Stimulated activated effector memory CD8-positive, alpha-beta T cell treated with anti-CD3 and anti-CD28 coated beads, Interleukin-12 subunit alpha, Interleukin-12 subunit beta, amount 100 ng/mL, for 72 hours (primary cell): ENCODE measurements at regions not wholly inside any gene's neighbourhood (a gene's known extent, or its start where the extent isn't known, plus 50 kb on each side); places are given as distances from the start of the nearest gene placed in this dataset.
A peak's percentile ranks its signal among the peaks of the same experiment; 100 is the strongest.
"Not testable (repeated sequence)": the region's sequence is repeated elsewhere in the genome, so short reads cannot be mapped to it uniquely, and the experiment has no call there.

ENCODE experiments used
- ATAC-seq: fragments of 150-1000 bp; cut with Tn5 transposase; 2 replicates; pipeline ENCODE4 v1.10.0; 2021
- DNase-seq, 2 donors: peaks; one replicate each; pipeline ENCODE4 v3.0.0; 2021 to 2022; ENCODE audit warnings: low spot score in 2 of 2
- H3K27ac Mint-ChIP-seq: one replicate; pipeline ENCODE4 v1.8.0; 2022; ENCODE audit warnings: mild to moderate bottlenecking, mixed read lengths
- H3K36me3 Mint-ChIP-seq: one replicate; pipeline ENCODE4 v1.8.0; 2022; ENCODE audit warnings: mild to moderate bottlenecking, mixed read lengths
- H3K4me1 Mint-ChIP-seq: one replicate; pipeline ENCODE4 v1.8.0; 2022; ENCODE audit warnings: mixed read lengths
- H3K4me3 Mint-ChIP-seq: one replicate; pipeline ENCODE4 v1.8.0; 2022; ENCODE audit warnings: mild to moderate bottlenecking, mixed read lengths
- H3K9me3 Mint-ChIP-seq: one replicate; pipeline ENCODE4 v1.8.0; 2022; ENCODE audit warnings: mixed read lengths

GRCh38 chr6:112439432-112439831 lies 92.3 kb downstream of the RFPL4B start:
- Mint-ChIP-seq H3K4me3 (no peak overlapping the region), H3K36me3 (no peaks in the 10 kb centered on the region), H3K4me1 (no peaks in the 10 kb centered on the region), H3K27ac (no peak overlapping the region), H3K9me3 (no peaks in the 10 kb centered on the region)
- ATAC-seq, result no peak
- DNase-seq, result no peak

GRCh38 chr6:112441607-112442006 lies 94.5 kb downstream of the RFPL4B start:
- Mint-ChIP-seq H3K4me3 (no peak overlapping the region), H3K27ac (no peak overlapping the region), H3K36me3 (no peaks in the 10 kb centered on the region), H3K9me3 (no peaks in the 10 kb centered on the region), H3K4me1 (no peaks in the 10 kb centered on the region)
- ATAC-seq (no peak), DNase-seq (no peak)

- H3K4me1 Mint-ChIP-seq, result no peaks in the 10 kb centered on the region
- DNase-seq (no peak), ATAC-seq (no peak)
- no peaks in the 10 kb centered on the region for H3K36me3 Mint-ChIP-seq
- no peak overlapping the region for H3K27ac Mint-ChIP-seq
- H3K9me3 Mint-ChIP-seq, result no peaks in the 10 kb centered on the region
- no peak overlapping the region for H3K4me3 Mint-ChIP-seq
Measured at GRCh38 chr6:112443179-112444065, 96.3 kb downstream of the RFPL4B start.

GRCh38 chr6:112448786-112449185 lies 101.7 kb downstream of the RFPL4B start:
- not testable (repeated sequence) for H3K9me3 Mint-ChIP-seq, DNase-seq, H3K36me3 Mint-ChIP-seq, ATAC-seq, H3K4me1 Mint-ChIP-seq, H3K27ac Mint-ChIP-seq, H3K4me3 Mint-ChIP-seq

GRCh38 chr6:112450663-112451062 lies 103.5 kb downstream of the RFPL4B start:
- no peak for DNase-seq
- ATAC-seq, result no peak
- Mint-ChIP-seq H3K9me3 (peaks cover 9% of the 10 kb centered on the region), H3K4me3 (no peak overlapping the region), H3K27ac (no peak overlapping the region), H3K4me1 (no peaks in the 10 kb centered on the region), H3K36me3 (no peaks in the 10 kb centered on the region)

- Mint-ChIP-seq H3K36me3 (no peaks in the 10 kb centered on the region), H3K4me3 (no peak overlapping the region), H3K9me3 (no peaks in the 10 kb centered on the region), H3K4me1 (no peaks in the 10 kb centered on the region), H3K27ac (no peak overlapping the region)
- no peak for ATAC-seq
- no peak for DNase-seq
Measured at GRCh38 chr6:112457886-112458285, 110.8 kb downstream of the RFPL4B start.

- ATAC-seq, result no peak
- Mint-ChIP-seq H3K4me3 (no peak overlapping the region), H3K36me3 (no peaks in the 10 kb centered on the region), H3K27ac (no peak overlapping the region), H3K4me1 (no peaks in the 10 kb centered on the region), H3K9me3 (no peaks in the 10 kb centered on the region)
- DNase-seq, result no peak
Measured at GRCh38 chr6:112459758-112460304, 112.7 kb downstream of the RFPL4B start.

- Mint-ChIP-seq H3K27ac (no peak overlapping the region), H3K9me3 (no peaks in the 10 kb centered on the region), H3K36me3 (no peaks in the 10 kb centered on the region), H3K4me3 (no peak overlapping the region), H3K4me1 (no peaks in the 10 kb centered on the region)
- DNase-seq (no peak), ATAC-seq (no peak)
Measured at GRCh38 chr6:112464901-112465665, 118.0 kb downstream of the RFPL4B start.

- no peak for ATAC-seq
Measured at GRCh38 chr6:112466373-112467151, 119.4 kb downstream of the RFPL4B start.

GRCh38 chr6:112468359-112468758 lies 121.2 kb downstream of the RFPL4B start:
- Mint-ChIP-seq H3K4me3 (no peak overlapping the region), H3K27ac (no peak overlapping the region), H3K9me3 (no peaks in the 10 kb centered on the region), H3K4me1 (no peaks in the 10 kb centered on the region), H3K36me3 (no peaks in the 10 kb centered on the region)
- ATAC-seq (no peak), DNase-seq (no peak)

More at GRCh38 chr6:112466373-112467151, 119.4 kb downstream of the RFPL4B start:
- no peak overlapping the region for H3K4me3 Mint-ChIP-seq
- H3K9me3 Mint-ChIP-seq, result no peaks in the 10 kb centered on the region
- H3K36me3 Mint-ChIP-seq, result no peaks in the 10 kb centered on the region
- no peaks in the 10 kb centered on the region for H3K4me1 Mint-ChIP-seq
- no peak for DNase-seq
- no peak overlapping the region for H3K27ac Mint-ChIP-seq

GRCh38 chr6:112469306-112469705 lies 122.2 kb downstream of the RFPL4B start:
- Mint-ChIP-seq H3K27ac (no peak overlapping the region), H3K36me3 (no peaks in the 10 kb centered on the region), H3K4me3 (no peak overlapping the region), H3K4me1 (no peaks in the 10 kb centered on the region), H3K9me3 (no peaks in the 10 kb centered on the region)
- ATAC-seq (no peak), DNase-seq (no peak)

- no peaks in the 10 kb centered on the region for H3K4me1 Mint-ChIP-seq
- H3K36me3 Mint-ChIP-seq, result no peaks in the 10 kb centered on the region
- H3K27ac Mint-ChIP-seq, result no peak overlapping the region
Measured at GRCh38 chr6:112470376-112470775, 123.2 kb downstream of the RFPL4B start.

GRCh38 chr6:112470950-112471349 lies 123.8 kb downstream of the RFPL4B start:
- peak; percentile 37 for ATAC-seq
- no peak for DNase-seq
- Mint-ChIP-seq H3K9me3 (no peaks in the 10 kb centered on the region), H3K4me3 (no peak overlapping the region), H3K4me1 (no peaks in the 10 kb centered on the region), H3K36me3 (no peaks in the 10 kb centered on the region), H3K27ac (no peak overlapping the region)

More at GRCh38 chr6:112470376-112470775, 123.2 kb downstream of the RFPL4B start:
- no peaks in the 10 kb centered on the region for H3K9me3 Mint-ChIP-seq
- DNase-seq (no peak), ATAC-seq (no peak)
- H3K4me3 Mint-ChIP-seq, result no peak overlapping the region

- DNase-seq, result no peak
- Mint-ChIP-seq H3K4me3 (no peak overlapping the region), H3K4me1 (no peaks in the 10 kb centered on the region), H3K9me3 (no peaks in the 10 kb centered on the region), H3K27ac (no peak overlapping the region), H3K36me3 (no peaks in the 10 kb centered on the region)
- ATAC-seq, result no peak
Measured at GRCh38 chr6:112475083-112475482, 128.0 kb downstream of the RFPL4B start.

- H3K4me3 Mint-ChIP-seq, result no peak overlapping the region
- H3K9me3 Mint-ChIP-seq, result peaks cover 5% of the 10 kb centered on the region
- no peak for DNase-seq
- H3K4me1 Mint-ChIP-seq, result no peaks in the 10 kb centered on the region
- ATAC-seq, result no peak
- no peak overlapping the region for H3K27ac Mint-ChIP-seq
- H3K36me3 Mint-ChIP-seq, result no peaks in the 10 kb centered on the region
Measured at GRCh38 chr6:112477125-112477524, 130.0 kb downstream of the RFPL4B start.
